COLO829 (cell line): ENCODE measurements at regions not wholly inside any gene's neighbourhood (a gene's known extent, or its start where the extent isn't known, plus 50 kb on each side); places are given as distances from the start of the nearest gene placed in this dataset.
A peak's percentile ranks its signal among the peaks of the same experiment; 100 is the strongest.
"Not testable (repeated sequence)": the region's sequence is repeated elsewhere in the genome, so short reads cannot be mapped to it uniquely, and the experiment has no call there.

Experiments
- DNase-seq: peaks from one replicate; pipeline ENCODE4 v3.0.0; 2012; ENCODE audit warnings: low spot score

DNA sequence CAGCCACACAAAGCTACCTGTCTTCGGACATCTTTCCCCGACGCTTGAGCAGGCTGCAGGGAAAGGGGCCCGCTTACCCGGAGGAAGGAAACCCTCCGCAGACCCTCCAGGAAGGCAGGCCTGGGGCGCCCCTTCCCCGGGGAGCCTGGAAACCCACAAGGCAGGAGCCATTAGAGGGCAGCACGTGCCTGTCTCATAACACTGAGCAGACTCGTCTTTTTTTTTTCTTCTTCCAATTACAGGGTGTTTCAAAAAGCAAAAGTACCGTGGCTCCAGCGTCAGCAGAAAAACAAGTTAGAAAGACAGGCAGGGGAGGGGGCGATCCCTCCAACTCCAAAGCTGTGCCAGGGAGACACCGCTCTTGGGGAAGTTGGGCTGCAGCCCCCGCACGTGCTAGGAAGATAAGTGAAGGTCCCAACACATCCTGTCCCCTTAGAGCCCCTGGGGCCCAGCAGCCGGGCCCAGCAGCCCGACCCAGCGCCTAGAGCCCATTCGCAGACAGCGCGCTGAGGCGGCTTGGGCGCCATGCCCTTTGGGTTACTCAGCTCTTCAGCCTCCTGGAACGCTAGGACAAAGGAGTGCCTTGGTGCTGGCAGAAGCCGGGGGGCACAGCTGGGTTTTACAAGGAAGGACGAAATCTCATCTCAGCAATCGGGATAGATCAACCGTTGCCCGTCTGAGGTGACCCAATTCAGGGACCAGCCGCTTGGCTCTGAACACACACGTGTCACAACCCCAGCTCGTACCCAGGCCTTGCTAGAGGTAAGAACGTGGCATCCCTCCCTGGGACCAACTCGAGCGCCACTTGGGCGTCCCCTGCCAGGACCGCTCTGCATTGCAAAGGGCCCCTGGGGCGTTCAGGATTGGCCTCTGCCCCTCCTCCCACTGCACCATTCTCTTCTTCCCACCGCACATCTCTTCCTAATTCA lies 136.3 kb downstream of the LY86 start:
- DNase-seq, result peak; percentile 76

DNA sequence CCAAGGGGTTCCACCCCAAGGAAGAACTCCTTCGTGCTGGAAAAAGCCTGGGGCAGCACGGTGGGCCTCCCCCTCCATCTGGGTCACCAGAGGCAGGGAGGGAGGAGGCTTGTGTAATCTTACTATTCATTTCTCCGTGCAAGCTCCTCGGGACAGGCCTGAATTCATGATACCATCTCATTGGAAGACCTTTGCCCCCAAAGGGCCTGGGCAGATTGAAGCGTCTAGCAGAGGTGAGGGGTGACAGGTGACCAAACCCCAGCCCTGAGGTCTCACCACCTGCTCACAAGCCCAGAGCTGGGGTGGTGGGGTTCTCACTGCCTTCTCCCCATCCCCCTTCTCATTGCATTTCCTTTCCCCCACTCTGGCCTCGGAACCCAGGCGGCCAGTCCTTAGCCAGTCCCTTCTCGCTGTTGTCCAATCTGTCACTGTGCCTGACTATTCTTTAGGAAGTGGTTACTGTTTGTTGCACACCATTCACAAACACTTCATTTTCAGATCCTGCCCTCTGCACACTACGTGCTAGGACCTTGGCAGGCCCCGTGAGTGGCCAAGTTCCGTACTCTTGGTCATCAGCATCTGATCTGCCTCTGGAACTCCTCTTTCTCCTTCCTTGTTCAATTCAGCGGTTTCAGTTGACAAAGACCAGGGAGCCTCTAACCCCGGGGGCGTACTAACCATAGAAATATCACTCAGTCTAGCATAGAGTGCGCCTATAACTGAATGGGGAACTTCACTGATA lies 137.1 kb downstream of the LY86 start:
- DNase-seq, result no peak

- DNase-seq, result no peak
Measured at GRCh38 chr6:6728169-6728941, 139.8 kb downstream of the LY86 start.

GRCh38 chr6:6729971-6730370 lies 141.5 kb downstream of the LY86 start:
- no peak for DNase-seq

DNA sequence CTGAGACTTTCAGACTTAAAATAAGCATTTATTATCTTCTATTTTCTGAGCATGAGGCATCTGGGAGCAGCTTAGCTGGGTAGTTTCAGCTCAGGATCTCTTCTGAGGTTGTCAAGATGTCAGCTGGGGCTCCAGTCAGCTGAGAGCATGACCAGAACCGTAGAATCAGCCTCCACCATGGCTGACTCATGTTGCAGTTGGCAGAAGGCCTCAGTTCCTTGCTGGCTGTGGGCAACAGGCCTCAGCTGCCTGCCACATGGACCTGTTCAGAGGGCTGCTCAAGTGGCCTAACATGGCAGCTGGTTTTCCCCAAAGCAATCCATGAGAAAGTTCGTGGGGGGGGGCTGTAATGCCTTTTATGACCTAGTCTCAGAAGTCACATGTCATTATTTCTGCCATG lies 142.3 kb downstream of the LY86 start:
- DNase-seq, result no peak

- no peak for DNase-seq
Measured at GRCh38 chr6:6734479-6735465, 146.3 kb downstream of the LY86 start.

- no peak for DNase-seq
Measured at GRCh38 chr6:6736791-6737654, 148.5 kb downstream of the LY86 start.

DNA sequence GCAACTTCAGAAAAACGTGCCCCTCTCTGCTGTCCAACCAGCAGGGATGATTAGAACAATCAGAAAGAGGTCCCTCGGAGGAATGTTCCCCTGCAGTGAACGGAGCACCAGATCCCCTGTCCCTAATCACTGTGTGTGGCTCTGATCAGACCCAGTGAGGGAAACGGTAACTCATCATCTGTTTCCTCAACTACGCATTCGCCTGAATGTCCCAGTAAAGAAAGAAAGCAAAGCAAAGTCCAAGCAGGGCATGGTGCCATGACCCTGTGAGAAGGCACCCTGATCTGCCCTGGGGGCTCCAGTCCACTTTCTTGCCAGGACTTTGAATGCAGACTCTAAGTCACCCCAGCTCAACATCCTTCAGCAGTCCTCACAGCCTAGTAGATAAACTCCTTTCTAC lies 149.2 kb downstream of the LY86 start:
- DNase-seq, result no peak

- no peak for DNase-seq
Measured at GRCh38 chr6:6738108-6738507, 149.6 kb downstream of the LY86 start.

GRCh38 chr6:6738922-6739716 lies 150.6 kb downstream of the LY86 start:
- no peak for DNase-seq

GRCh38 chr6:6740595-6740994 lies 152.1 kb downstream of the LY86 start:
- no peak for DNase-seq

GRCh38 chr6:6741264-6741663 lies 152.7 kb downstream of the LY86 start:
- no peak for DNase-seq

DNA sequence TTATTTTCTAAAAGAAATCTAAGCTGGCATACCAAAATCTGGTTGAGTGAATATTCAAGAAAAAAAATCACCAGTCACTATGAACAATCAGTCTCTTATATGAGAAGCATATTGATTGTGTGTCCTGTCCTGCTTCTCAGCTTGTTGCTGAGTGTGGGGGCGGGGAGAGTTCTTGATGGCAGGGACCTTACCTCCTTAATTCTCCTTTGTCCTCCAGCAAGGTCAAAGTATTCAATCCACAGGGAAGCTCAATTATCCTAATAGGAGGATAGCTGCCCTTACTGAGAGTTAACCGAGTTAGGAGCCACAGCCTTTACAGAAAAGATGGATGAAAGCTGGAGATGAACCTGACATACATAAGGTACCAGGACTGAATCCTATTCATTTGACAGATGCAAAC lies 154.0 kb downstream of the LY86 start:
- no peak for DNase-seq

- no peak for DNase-seq
Measured at GRCh38 chr6:6744551-6744950, 156.0 kb downstream of the LY86 start.

DNA sequence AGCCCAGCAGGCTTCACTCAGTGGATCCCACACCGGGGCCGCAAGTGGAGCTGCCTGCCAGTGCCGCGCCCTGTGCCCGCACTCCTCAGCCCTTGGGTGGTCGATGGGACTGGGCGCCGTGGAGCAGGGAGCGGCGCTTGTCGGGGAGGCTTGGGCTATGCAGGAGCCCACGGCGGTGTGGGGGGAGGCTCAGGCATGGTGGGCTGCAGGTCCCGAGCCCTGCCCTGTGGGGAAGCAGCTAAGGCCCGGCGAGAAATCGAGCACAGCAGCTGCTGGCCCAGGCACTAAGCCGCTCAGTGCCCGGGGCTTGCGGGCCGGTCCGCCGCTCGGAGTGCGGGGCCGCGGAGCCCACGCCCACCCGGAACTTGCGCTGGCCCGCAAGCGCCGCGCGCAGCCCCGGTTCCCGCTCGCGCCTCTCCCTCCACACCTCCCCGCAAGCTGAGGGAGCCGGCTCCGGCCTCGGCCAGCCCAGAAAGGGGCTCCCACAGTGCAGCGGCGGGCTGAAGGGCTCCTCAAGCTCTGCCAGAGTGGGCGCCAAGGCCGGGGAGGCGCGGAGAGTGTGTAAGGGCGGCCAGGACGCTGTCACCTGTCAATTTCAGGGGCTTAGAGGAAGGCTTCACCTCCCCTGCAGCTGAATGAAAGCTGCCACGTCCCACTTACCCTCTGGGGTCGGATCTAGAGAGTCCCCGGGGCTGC lies 157.3 kb downstream of the LY86 start:
- not testable (repeated sequence) for DNase-seq

DNA sequence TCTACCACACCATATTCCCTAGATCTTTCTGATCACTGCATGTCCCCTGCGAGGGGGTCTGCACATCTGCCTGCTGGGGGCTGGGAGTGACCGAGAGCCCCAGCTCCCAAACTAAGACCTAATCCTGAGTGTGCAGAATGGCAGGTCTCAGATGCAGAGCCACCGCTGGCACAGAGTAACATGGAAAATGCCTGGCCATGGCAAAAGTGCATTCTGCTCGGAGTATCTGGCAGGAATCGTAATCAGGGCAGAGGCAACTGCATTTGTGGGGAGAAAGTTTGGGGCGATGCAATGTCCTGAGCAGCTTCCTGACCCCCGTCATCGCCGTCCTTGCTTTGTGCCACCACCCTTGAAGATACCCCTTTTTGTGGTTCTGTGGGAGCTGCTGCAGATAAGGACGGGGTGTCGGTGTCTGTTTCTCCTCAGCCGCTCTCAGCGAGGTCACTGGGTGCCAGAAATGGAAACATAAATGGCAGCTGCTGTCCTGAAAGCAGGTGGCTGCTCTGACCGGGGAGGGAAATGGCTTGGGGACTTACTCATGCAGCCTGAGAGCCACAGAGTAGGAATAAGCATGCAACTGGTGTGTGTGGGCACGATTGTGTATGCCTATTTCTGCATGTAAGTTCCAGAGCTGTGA lies 157.9 kb downstream of the LY86 start:
- no peak for DNase-seq

- DNase-seq, result no peak
Measured at GRCh38 chr6:6746970-6747338, 158.4 kb downstream of the LY86 start.

DNA sequence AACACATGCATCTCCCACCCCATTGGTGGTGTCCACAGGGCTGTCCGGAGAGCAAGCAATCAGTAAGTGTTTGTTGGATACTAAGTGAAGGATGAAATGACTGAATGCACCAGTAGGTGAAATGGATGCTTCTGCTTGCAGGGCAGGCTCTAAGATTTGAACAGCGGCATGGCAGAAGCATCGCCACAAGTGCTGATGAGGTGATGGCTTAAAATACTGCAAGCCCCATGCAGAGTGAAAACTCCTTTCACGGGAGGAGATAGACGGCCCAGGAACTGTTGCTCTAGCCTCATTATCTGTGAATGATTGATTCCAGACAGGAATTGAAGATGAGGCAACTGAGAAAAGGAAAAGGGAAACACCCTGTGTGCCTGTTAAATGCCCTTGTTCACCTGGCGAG lies 158.9 kb downstream of the LY86 start:
- no peak for DNase-seq
